HEK293 (cell line): ENCODE measurements at regions not wholly inside any gene's neighbourhood (a gene's known extent, or its start where the extent isn't known, plus 50 kb on each side); places are given as distances from the start of the nearest gene placed in this dataset.

Experiments used
- CTCF ChIA-PET: fragments of 350-600 bp; formaldehyde crosslinking; extraction: SDS; loops from one replicate; lab custom pipeline; 2021; ENCODE audit warnings: antibody characterized with exemption; lab: Yijun Ruan, JAX
- POLR2A ChIA-PET: fragments of 300-600 bp; formaldehyde crosslinking; extraction: SDS; loops from one replicate; lab custom pipeline; 2020; ENCODE audit warnings: antibody characterized with exemption, inconsistent platforms; lab: Yijun Ruan, JAX
- H3K27ac ChIP-seq: fragments of 200-500 bp; sonication (Bioruptor generic); 2 replicates; pipeline ENCODE4 v1.5.1; 2014; ENCODE audit warnings: low read depth, low read length, control low read depth, inconsistent platforms; ENCODE audit errors: extremely low read depth
- H3K36me3 ChIP-seq, 2 experiments: fragments of 200-500 bp in 1 of 2; sonication (Bioruptor generic) in 1 of 2; 1 replicate in 1 of 2; 2 replicates in 1 of 2; pipeline ENCODE4 v1.5.1; 2014 to 2017; ENCODE audit warnings: inconsistent platforms in 2 of 2, low read length in 2 of 2; ENCODE audit not compliant: control insufficient read depth in 2 of 2, insufficient read depth in 1 of 2
- H3K4me1 ChIP-seq: fragments of 200-500 bp; sonication (Bioruptor generic); 2 replicates; pipeline ENCODE4 v1.5.1; 2014; ENCODE audit warnings: mild to moderate bottlenecking, low read length, inconsistent platforms; ENCODE audit not compliant: control insufficient read depth, insufficient read depth
- H3K4me3 ChIP-seq: 2 replicates; pipeline ENCODE4 v1.5.1; 2011; ENCODE audit warnings: low read depth, mild to moderate bottlenecking, control low read depth, low read length, moderate library complexity
- H3K9me3 ChIP-seq: fragments of 200-500 bp; sonication (Bioruptor generic); 2 replicates; pipeline ENCODE4 v1.5.1; 2014; ENCODE audit warnings: low read depth, low read length, inconsistent platforms; ENCODE audit not compliant: control insufficient read depth, insufficient read depth
- BCL11B ChIP-seq: fragments of 450-650 bp; formaldehyde crosslinking; IDR thresholded peaks from 2 replicates; pipeline ENCODE4 v1.5.1; 2016; ENCODE audit warnings: low read depth, missing biosample characterization, missing genetic modification characterization
- EGR2 ChIP-seq: fragments of 450-650 bp; formaldehyde crosslinking; IDR thresholded peaks from 2 replicates; pipeline ENCODE4 v1.5.1; 2016; ENCODE audit warnings: low read depth, missing biosample characterization, missing genetic modification characterization
- IKZF3 ChIP-seq: fragments of 450-650 bp; IDR thresholded peaks from 2 replicates; pipeline ENCODE4 v1.5.0; 2018; ENCODE audit warnings: missing biosample characterization, mild to moderate bottlenecking, missing genetic modification characterization, moderate library complexity
- MEIS1 ChIP-seq: sonication (generic); formaldehyde crosslinking; IDR thresholded peaks from 2 replicates; pipeline ENCODE4 v1.8.1; 2022; ENCODE audit warnings: missing genetic modification reagents, mild to moderate bottlenecking, borderline replicate concordance
- MYNN ChIP-seq: fragments of 450-650 bp; formaldehyde crosslinking; IDR thresholded peaks from 2 replicates; pipeline ENCODE4 v1.5.1; 2016; ENCODE audit warnings: missing biosample characterization, missing genetic modification characterization, borderline replicate concordance
- OSR2 ChIP-seq: fragments of 450-650 bp; formaldehyde crosslinking; IDR thresholded peaks from 2 replicates; pipeline ENCODE4 v1.5.1; 2016; ENCODE audit warnings: missing biosample characterization, missing genetic modification characterization
- PBX3 ChIP-seq: sonication (generic); formaldehyde crosslinking; IDR thresholded peaks from 2 replicates; pipeline ENCODE4 v1.8.1; 2022; ENCODE audit warnings: mild to moderate bottlenecking, moderate library complexity, missing genetic modification reagents
- TCF7L2 ChIP-seq: IDR thresholded peaks from 2 replicates; pipeline ENCODE4 v1.6.1; 2011; ENCODE audit warnings: low read depth, mild to moderate bottlenecking, inconsistent platforms, low read length, moderate library complexity, borderline replicate concordance
- ZBTB17 ChIP-seq: fragments of 450-650 bp; formaldehyde crosslinking; IDR thresholded peaks from 2 replicates; pipeline ENCODE4 v1.5.1; 2016; ENCODE audit warnings: missing biosample characterization, missing genetic modification characterization
- ZBTB20 ChIP-seq: fragments of 450-650 bp; formaldehyde crosslinking; IDR thresholded peaks from 2 replicates; pipeline ENCODE4 v1.5.1; 2016; ENCODE audit warnings: missing biosample characterization, missing genetic modification characterization
- ZBTB21 ChIP-seq: fragments of 450-650 bp; formaldehyde crosslinking; IDR thresholded peaks from 2 replicates; pipeline ENCODE4 v1.5.1; 2017; ENCODE audit warnings: missing biosample characterization, missing genetic modification characterization
- ZNF112 ChIP-seq: fragments of 450-650 bp; formaldehyde crosslinking; IDR thresholded peaks from 2 replicates; pipeline ENCODE4 v1.5.0; 2017; ENCODE audit warnings: missing biosample characterization, missing genetic modification characterization
- ZNF214 ChIP-seq: fragments of 450-650 bp; formaldehyde crosslinking; IDR thresholded peaks from 2 replicates; pipeline ENCODE4 v1.5.1; 2017; ENCODE audit warnings: missing biosample characterization, mild to moderate bottlenecking, missing genetic modification characterization, borderline replicate concordance
- ZNF223 ChIP-seq: fragments of 450-650 bp; formaldehyde crosslinking; IDR thresholded peaks from 2 replicates; pipeline ENCODE4 v1.5.1; 2016; ENCODE audit warnings: missing biosample characterization, missing genetic modification characterization
- ZNF292 ChIP-seq: fragments of 450-650 bp; formaldehyde crosslinking; IDR thresholded peaks from 2 replicates; pipeline ENCODE4 v1.5.1; 2016; ENCODE audit warnings: low read depth, missing biosample characterization, missing genetic modification characterization, borderline replicate concordance
- ZNF391 ChIP-seq: fragments of 450-650 bp; formaldehyde crosslinking; IDR thresholded peaks from 2 replicates; pipeline ENCODE4 v1.5.1; 2016; ENCODE audit warnings: low read depth, missing biosample characterization, missing genetic modification characterization, borderline replicate concordance
- ZNF529 ChIP-seq: fragments of 450-650 bp; formaldehyde crosslinking; IDR thresholded peaks from 2 replicates; pipeline ENCODE4 v1.5.1; 2017; ENCODE audit warnings: missing genetic modification characterization, missing biosample characterization; ENCODE audit not compliant: insufficient replicate concordance
- ZNF544 ChIP-seq: fragments of 450-650 bp; formaldehyde crosslinking; IDR thresholded peaks from 2 replicates; pipeline ENCODE4 v1.5.0; 2017; ENCODE audit warnings: missing biosample characterization, missing genetic modification characterization
- ZNF561 ChIP-seq: fragments of 450-650 bp; IDR thresholded peaks from 2 replicates; pipeline ENCODE4 v1.5.1; 2018; ENCODE audit warnings: missing biosample characterization, missing genetic modification characterization, borderline replicate concordance
- ZNF600 ChIP-seq: fragments of 450-650 bp; formaldehyde crosslinking; IDR thresholded peaks from 2 replicates; pipeline ENCODE4 v1.5.1; 2016; ENCODE audit warnings: missing biosample characterization, missing genetic modification characterization
- ZNF624 ChIP-seq: fragments of 450-650 bp; formaldehyde crosslinking; IDR thresholded peaks from 2 replicates; pipeline ENCODE4 v1.5.1; 2017; ENCODE audit warnings: missing biosample characterization, missing genetic modification characterization
- ZNF664 ChIP-seq: fragments of 450-650 bp; formaldehyde crosslinking; IDR thresholded peaks from 2 replicates; pipeline ENCODE4 v1.5.1; 2016; ENCODE audit warnings: missing biosample characterization, missing genetic modification characterization
- ZNF747 ChIP-seq: fragments of 450-650 bp; formaldehyde crosslinking; IDR thresholded peaks from 2 replicates; pipeline ENCODE4 v1.5.1; 2016; ENCODE audit warnings: missing biosample characterization, missing genetic modification characterization
- ZNF785 ChIP-seq: fragments of 450-650 bp; formaldehyde crosslinking; IDR thresholded peaks from 2 replicates; pipeline ENCODE4 v1.5.1; 2016; ENCODE audit warnings: missing biosample characterization, missing genetic modification characterization
- TF ChIP-seq, protein P1 (sequence below): fragments of 450-650 bp; IDR thresholded peaks from 2 replicates; pipeline ENCODE4 v1.5.1; 2018; ENCODE audit warnings: missing biosample characterization, mild to moderate bottlenecking, missing genetic modification characterization
- TF ChIP-seq, protein P2 (sequence below): fragments of 450-650 bp; formaldehyde crosslinking; IDR thresholded peaks from 2 replicates; pipeline ENCODE4 v1.5.1; 2016; ENCODE audit warnings: missing biosample characterization, missing genetic modification characterization

DNA sequence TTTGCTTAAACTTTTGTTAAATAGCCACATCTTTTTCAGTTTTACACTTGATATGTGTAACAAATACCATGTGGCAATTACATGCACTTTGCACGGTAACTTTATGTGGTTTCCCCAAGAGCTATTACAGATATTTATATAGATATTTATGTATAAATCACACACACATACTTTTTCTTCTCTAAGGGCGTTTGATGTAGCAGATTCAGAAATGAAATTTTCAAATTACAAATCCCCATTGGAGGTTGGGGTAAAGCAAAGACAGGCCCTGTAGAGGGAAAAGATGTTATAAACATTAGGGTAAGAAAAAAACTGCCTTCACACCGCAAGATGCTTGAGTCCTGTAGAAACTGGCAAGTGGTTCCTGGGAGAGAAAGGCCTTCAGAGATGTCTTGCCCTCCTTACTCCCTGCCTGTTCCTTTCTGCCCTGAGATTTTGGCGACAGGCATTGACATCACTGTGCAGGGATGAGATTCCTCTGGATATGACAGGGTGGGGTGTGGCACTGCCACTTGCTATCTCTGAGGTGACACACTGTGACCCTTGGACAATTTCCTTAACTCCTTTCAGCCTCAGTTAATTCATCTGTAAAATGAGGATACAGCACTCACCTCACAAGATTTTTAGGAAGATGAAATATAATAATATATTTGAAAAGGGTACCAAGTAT is 177.9 kb upstream of the TUT7 start:
- ChIA-PET POLR2A (no interaction called here), CTCF (no interaction called here)
- no peak overlapping the region for H3K4me3 ChIP-seq
- H3K4me1 ChIP-seq: no peaks in the 10 kb centered on the region
- TF ChIP-seq MEIS1 (CRISPR knock-in tag): no peak
- no peak for TF ChIP-seq TCF7L2
- no peak for TF ChIP-seq ZNF664 (tag by site-specific recombination)
- no peak for TF ChIP-seq ZNF561
- TF ChIP-seq ZNF624 (tag by site-specific recombination): no peak
- TF ChIP-seq ZNF544 (tag by site-specific recombination): no peak
- TF ChIP-seq ZNF223: no peak
- TF ChIP-seq, protein P1, sequence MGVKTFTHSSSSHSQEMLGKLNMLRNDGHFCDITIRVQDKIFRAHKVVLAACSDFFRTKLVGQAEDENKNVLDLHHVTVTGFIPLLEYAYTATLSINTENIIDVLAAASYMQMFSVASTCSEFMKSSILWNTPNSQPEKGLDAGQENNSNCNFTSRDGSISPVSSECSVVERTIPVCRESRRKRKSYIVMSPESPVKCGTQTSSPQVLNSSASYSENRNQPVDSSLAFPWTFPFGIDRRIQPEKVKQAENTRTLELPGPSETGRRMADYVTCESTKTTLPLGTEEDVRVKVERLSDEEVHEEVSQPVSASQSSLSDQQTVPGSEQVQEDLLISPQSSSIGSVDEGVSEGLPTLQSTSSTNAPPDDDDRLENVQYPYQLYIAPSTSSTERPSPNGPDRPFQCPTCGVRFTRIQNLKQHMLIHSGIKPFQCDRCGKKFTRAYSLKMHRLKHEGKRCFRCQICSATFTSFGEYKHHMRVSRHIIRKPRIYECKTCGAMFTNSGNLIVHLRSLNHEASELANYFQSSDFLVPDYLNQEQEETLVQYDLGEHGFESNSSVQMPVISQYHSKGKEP (tag by site-specific recombination): no peak
- no peak for TF ChIP-seq ZBTB21
- TF ChIP-seq, protein P2, sequence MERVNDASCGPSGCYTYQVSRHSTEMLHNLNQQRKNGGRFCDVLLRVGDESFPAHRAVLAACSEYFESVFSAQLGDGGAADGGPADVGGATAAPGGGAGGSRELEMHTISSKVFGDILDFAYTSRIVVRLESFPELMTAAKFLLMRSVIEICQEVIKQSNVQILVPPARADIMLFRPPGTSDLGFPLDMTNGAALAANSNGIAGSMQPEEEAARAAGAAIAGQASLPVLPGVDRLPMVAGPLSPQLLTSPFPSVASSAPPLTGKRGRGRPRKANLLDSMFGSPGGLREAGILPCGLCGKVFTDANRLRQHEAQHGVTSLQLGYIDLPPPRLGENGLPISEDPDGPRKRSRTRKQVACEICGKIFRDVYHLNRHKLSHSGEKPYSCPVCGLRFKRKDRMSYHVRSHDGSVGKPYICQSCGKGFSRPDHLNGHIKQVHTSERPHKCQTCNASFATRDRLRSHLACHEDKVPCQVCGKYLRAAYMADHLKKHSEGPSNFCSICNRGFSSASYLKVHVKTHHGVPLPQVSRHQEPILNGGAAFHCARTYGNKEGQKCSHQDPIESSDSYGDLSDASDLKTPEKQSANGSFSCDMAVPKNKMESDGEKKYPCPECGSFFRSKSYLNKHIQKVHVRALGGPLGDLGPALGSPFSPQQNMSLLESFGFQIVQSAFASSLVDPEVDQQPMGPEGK: no peak
- H3K9me3 ChIP-seq: no peaks in the 10 kb centered on the region
- no peaks in the 10 kb centered on the region for H3K36me3 ChIP-seq
- H3K27ac ChIP-seq: no peak overlapping the region

GRCh38 chr9:86531273-86531970 is 177.2 kb upstream of the TUT7 start:
- no peaks in the 10 kb centered on the region for H3K9me3 ChIP-seq
- H3K4me1 ChIP-seq: no peaks in the 10 kb centered on the region
- CTCF ChIA-PET: no interaction called here
- H3K36me3 ChIP-seq: no peaks in the 10 kb centered on the region
- H3K27ac ChIP-seq: no peak overlapping the region
- H3K4me3 ChIP-seq: no peak overlapping the region
- POLR2A ChIA-PET: no interaction called here
- no peak for TF ChIP-seq PBX3
- no peak for TF ChIP-seq OSR2 (tag by site-specific recombination)
- TF ChIP-seq MYNN (tag by site-specific recombination): no peak
- no peak for TF ChIP-seq ZNF529 (tag by site-specific recombination)
- no peak for TF ChIP-seq BCL11B (tag by site-specific recombination)
- TF ChIP-seq ZNF600 (tag by site-specific recombination): no peak
- no peak for TF ChIP-seq ZNF747
- no peak for TF ChIP-seq ZNF785
- no peak for TF ChIP-seq ZBTB20
- no peak for TF ChIP-seq ZNF112 (tag by site-specific recombination)
- no peak for TF ChIP-seq EGR2 (tag by site-specific recombination)
- no peak for TF ChIP-seq IKZF3 (tag by site-specific recombination)
- no peak for TF ChIP-seq ZNF214 (tag by site-specific recombination)
- no peak for TF ChIP-seq ZNF391 (tag by site-specific recombination)
- no peak for TF ChIP-seq ZBTB17
- TF ChIP-seq ZNF292 (tag by site-specific recombination): no peak
